DND-41 (cell line): ENCODE measurements at regions not wholly inside any gene's neighbourhood (a gene's known extent, or its start where the extent isn't known, plus 50 kb on each side); places are given as distances from the start of the nearest gene placed in this dataset.
"Not testable (repeated sequence)": the region's sequence is repeated elsewhere in the genome, so short reads cannot be mapped to it uniquely, and the experiment has no call there.

Source experiments
- EZH2 ChIP-seq: IDR thresholded peaks from 3 replicates; pipeline ENCODE4 v1.6.1; 2012; ENCODE audit warnings: borderline replicate concordance, low read depth, mild to moderate bottlenecking, moderate library complexity, low read length, inconsistent platforms; ENCODE audit not compliant: severe bottlenecking
- TF ChIP-seq, protein P1 (sequence below): IDR thresholded peaks from 2 replicates; pipeline ENCODE4 v1.5.1; 2012; ENCODE audit warnings: borderline replicate concordance, low read length, moderate library complexity, mild to moderate bottlenecking; ENCODE audit not compliant: poor library complexity, severe bottlenecking; ENCODE audit errors: extremely low read depth

GRCh38 chr2:242116676-242117075 is 247.1 kb downstream of the RTP5 start:
- TF ChIP-seq, protein P1, sequence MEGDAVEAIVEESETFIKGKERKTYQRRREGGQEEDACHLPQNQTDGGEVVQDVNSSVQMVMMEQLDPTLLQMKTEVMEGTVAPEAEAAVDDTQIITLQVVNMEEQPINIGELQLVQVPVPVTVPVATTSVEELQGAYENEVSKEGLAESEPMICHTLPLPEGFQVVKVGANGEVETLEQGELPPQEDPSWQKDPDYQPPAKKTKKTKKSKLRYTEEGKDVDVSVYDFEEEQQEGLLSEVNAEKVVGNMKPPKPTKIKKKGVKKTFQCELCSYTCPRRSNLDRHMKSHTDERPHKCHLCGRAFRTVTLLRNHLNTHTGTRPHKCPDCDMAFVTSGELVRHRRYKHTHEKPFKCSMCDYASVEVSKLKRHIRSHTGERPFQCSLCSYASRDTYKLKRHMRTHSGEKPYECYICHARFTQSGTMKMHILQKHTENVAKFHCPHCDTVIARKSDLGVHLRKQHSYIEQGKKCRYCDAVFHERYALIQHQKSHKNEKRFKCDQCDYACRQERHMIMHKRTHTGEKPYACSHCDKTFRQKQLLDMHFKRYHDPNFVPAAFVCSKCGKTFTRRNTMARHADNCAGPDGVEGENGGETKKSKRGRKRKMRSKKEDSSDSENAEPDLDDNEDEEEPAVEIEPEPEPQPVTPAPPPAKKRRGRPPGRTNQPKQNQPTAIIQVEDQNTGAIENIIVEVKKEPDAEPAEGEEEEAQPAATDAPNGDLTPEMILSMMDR, result not testable (repeated sequence)
- TF ChIP-seq EZH2, result not testable (repeated sequence)
